Gastroesophageal sphincter (tissue), 4 donors: ENCODE measurements at regions not wholly inside any gene's neighbourhood (a gene's known extent, or its start where the extent isn't known, plus 50 kb on each side); places are given as distances from the start of the nearest gene placed in this dataset.

Source experiments
- ATAC-seq: fragments of 150-250 bp; one replicate; pipeline ENCODE4 v1.9.1; 2016; ENCODE audit warnings: mild to moderate bottlenecking, moderate library complexity
- H3K27ac ChIP-seq, 4 donors: fragments of 200-600 bp; sonication (generic) in 3 of 4; 1 replicate in 3 of 4; 2 replicates in 1 of 4; pipeline ENCODE4 v1.5.1; 2016 to 2019
- H3K27me3 ChIP-seq: fragments of 200-600 bp; sonication (generic); one replicate; pipeline ENCODE4 v1.5.1; 2019
- H3K36me3 ChIP-seq, 2 donors: fragments of 200-600 bp; sonication (generic); one replicate each; pipeline ENCODE4 v1.5.1; 2019; ENCODE audit warnings: control low read depth in 1 of 2
- H3K4me1 ChIP-seq, 3 donors: fragments of 200-600 bp; sonication (generic); 1 replicate in 2 of 3; 2 replicates in 1 of 3; pipeline ENCODE4 v1.5.1; 2016 to 2019; ENCODE audit warnings: control low read depth in 2 of 3
- H3K4me3 ChIP-seq, 2 donors: fragments of 200-600 bp; sonication (generic); one replicate each; pipeline ENCODE4 v1.5.1; 2019; ENCODE audit warnings: mild to moderate bottlenecking in 1 of 2, moderate library complexity in 1 of 2
- H3K9me3 ChIP-seq, 3 donors: fragments of 200-600 bp; sonication (generic); one replicate each; pipeline ENCODE4 v1.5.1; 2017 to 2019; ENCODE audit warnings: control low read depth in 2 of 3
- EP300 ChIP-seq: sonication (generic); formaldehyde crosslinking; IDR thresholded peaks from one replicate; pipeline ENCODE4 v1.6.1; 2017; ENCODE audit warnings: antibody characterized with exemption, mild to moderate bottlenecking
- POLR2A ChIP-seq, 2 donors: fragments of 450-650 bp; IDR thresholded peaks; one replicate each; pipeline ENCODE4 v1.6.1; 2017; ENCODE audit warnings: antibody characterized with exemption in 2 of 2, mild to moderate bottlenecking in 2 of 2, moderate library complexity in 1 of 2
- POLR2AphosphoS5 ChIP-seq: sonication (generic); formaldehyde crosslinking; IDR thresholded peaks from one replicate; pipeline ENCODE4 v1.6.1; 2017; ENCODE audit warnings: antibody characterized with exemption
- WGBS, 2 donors: methylation state at CpG; one replicate each; pipeline ENCODE4 v1.1.5; 2018; ENCODE audit warnings: low coverage in 1 of 2; 5-methylcytosine and 5-hydroxymethylcytosine counted together
- TF ChIP-seq, protein P1 (sequence below), 4 experiments: fragments of 200-600 bp in 2 of 4; fragments of 450-650 bp in 2 of 4; sonication (generic) in 1 of 4; IDR thresholded peaks; one replicate each; pipeline ENCODE4 v1.5.1; 2017 to 2019; ENCODE audit warnings: antibody characterized with exemption in 4 of 4, mild to moderate bottlenecking in 2 of 4, moderate library complexity in 2 of 4

DNA sequence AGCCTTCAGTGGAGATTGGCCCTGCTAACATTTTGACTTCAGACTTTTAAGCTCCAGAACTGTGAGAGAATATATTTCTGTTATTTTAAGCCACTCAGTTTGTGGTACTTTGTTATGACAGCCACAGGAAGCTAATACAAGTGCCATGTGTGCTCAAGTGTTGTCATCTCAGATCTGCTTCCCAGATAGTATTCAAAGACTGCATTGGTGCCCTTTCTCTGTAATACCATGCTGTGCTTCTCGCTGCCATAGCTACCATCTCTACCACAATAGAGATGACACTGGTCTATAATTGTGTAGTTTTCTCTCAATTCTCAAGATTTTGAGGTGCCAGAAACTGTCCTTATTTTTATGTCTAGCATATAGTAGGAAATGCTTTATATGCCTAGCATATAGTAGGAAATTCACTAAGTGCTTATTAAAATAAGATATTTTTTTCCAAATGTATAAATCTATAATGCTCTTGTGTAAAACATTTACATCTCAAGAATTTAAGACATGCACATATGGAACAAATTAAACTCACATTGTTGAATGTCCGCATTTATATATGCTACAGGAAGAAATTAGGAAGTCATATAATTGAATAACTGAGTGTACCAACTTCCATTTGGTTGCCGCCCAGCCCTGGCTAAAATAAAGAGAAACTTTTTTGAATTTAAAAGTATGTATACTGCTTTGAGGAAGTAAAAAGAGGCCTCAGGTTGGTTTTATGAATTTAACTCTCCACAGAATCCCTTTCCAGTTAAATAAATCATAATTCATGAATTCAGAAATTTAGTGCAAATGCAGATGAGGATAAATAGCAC lies 77.6 kb downstream of the TPBG start:
- no peak overlapping the region for H3K27ac ChIP-seq
- H3K9me3 ChIP-seq: no peaks in the 10 kb centered on the region
- H3K36me3 ChIP-seq: no peaks in the 10 kb centered on the region
- H3K27me3 ChIP-seq: no peaks in the 10 kb centered on the region
- no peak overlapping the region for H3K4me3 ChIP-seq
- ATAC-seq: no peak
- WGBS, 2 donors: 71 to 89% methylated on average over 3 of the region's 3 CpGs
- TF ChIP-seq EP300: no peak
- TF ChIP-seq, protein P1, sequence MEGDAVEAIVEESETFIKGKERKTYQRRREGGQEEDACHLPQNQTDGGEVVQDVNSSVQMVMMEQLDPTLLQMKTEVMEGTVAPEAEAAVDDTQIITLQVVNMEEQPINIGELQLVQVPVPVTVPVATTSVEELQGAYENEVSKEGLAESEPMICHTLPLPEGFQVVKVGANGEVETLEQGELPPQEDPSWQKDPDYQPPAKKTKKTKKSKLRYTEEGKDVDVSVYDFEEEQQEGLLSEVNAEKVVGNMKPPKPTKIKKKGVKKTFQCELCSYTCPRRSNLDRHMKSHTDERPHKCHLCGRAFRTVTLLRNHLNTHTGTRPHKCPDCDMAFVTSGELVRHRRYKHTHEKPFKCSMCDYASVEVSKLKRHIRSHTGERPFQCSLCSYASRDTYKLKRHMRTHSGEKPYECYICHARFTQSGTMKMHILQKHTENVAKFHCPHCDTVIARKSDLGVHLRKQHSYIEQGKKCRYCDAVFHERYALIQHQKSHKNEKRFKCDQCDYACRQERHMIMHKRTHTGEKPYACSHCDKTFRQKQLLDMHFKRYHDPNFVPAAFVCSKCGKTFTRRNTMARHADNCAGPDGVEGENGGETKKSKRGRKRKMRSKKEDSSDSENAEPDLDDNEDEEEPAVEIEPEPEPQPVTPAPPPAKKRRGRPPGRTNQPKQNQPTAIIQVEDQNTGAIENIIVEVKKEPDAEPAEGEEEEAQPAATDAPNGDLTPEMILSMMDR (IDR thresholded peaks at IDR 0.05): no peak
- no peak for TF ChIP-seq POLR2AphosphoS5
- TF ChIP-seq POLR2A (IDR thresholded peaks at IDR 0.05): no peak
- no peaks in the 10 kb centered on the region for H3K4me1 ChIP-seq

DNA sequence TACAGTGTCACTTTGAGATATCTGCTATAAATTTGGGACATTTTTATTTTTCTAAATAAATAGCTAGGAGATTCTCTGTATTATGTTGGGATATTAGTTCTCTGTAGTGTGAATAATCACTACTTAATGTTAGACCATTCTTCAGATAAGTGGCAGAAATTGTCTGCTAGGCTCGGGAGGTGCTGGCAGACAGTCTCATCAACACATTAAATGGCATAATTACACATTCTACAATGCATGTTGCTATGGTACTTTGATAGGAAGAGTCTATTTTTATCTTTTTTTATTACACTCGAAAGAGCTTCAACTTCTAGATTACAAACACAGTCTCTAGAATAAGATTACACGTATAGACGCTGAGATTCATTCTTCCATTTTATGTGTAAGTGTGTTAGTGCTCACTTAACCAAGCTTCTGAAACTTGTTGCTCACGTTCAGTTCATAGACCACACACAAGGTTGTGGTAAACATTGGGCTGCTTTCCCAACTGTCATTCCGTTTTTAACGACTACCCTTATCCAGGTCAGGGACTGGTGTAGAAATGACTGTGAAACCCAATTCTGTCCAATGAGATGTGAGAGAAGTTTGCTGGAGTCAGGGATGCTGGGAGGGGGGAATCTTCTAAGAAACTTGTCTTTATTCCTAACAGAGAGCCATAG lies 78.6 kb downstream of the TPBG start:
- TF ChIP-seq, protein P1 (IDR thresholded peaks at IDR 0.05): no peak
- TF ChIP-seq POLR2A (IDR thresholded peaks at IDR 0.05) (no peak), EP300 (no peak), POLR2AphosphoS5 (no peak)
- 58 to 77% methylated on average over 5 to 7 of the region's 7 CpGs for WGBS, 2 donors

DNA sequence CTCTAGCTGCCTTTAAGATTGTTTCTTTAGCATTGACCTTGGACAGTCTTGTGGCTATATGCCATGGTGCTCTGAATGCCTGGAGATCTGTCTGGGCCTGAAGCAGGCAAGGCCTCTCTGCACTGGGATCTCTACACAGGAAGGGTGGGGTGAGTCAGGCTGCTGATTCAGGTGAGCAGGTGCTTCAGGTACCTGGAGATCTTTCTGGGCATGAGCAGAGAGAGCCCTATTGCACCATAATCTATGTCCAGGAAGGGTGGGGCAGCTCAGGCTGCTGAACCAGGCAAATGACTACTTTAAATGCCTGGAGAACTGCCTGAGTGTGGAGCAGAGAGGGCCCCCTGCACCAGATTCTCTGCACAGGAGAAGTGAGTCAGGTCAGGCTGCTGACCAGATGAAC lies 94.5 kb downstream of the TPBG start:
- no peak overlapping the region for H3K27ac ChIP-seq
- H3K36me3 ChIP-seq: no peaks in the 10 kb centered on the region
- no peak overlapping the region for H3K4me3 ChIP-seq
- H3K27me3 ChIP-seq: no peaks in the 10 kb centered on the region
- no peaks in the 10 kb centered on the region for H3K4me1 ChIP-seq
- peaks cover 0 to 11% (median 0%) of the 10 kb centered on the region in 3 donors for H3K9me3 ChIP-seq
- no peak for ATAC-seq
- TF ChIP-seq POLR2AphosphoS5: no peak
- no peak for TF ChIP-seq EP300
- TF ChIP-seq, protein P1 (IDR thresholded peaks at IDR 0.05): no peak
- TF ChIP-seq POLR2A (IDR thresholded peaks at IDR 0.05): no peak

More for the DNA sequence above, 78.6 kb downstream of the TPBG start:
- Histone ChIP-seq H3K4me3 (no peak overlapping the region), H3K27me3 (no peaks in the 10 kb centered on the region), H3K27ac (no peak overlapping the region), H3K4me1 (no peaks in the 10 kb centered on the region), H3K9me3 (no peaks in the 10 kb centered on the region), H3K36me3 (no peaks in the 10 kb centered on the region)
- no peak for ATAC-seq

DNA sequence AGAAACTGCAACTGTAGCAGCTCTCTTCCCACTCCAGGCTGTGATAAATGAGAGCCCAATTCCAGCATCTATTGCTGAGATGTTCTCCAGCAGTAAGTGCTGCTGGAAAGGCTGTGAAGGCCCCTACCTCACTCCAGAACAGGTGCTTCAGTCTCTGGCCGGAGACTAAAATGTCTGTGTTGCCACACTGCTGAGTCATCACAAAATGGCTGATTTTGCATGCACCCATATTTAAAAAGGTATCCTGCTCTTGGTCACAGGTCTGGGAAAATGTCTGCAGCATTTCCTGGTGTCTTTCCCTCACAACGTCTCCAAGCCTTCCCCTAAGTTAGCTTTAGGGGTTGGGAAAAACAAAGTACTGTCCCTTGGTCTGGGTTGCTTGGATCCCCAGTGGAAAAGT lies 95.1 kb downstream of the TPBG start:
- no peak overlapping the region for H3K27ac ChIP-seq
- TF ChIP-seq EP300 (no peak), POLR2AphosphoS5 (no peak), POLR2A (IDR thresholded peaks at IDR 0.05) (no peak)
- TF ChIP-seq, protein P1 (IDR thresholded peaks at IDR 0.05): no peak
- H3K4me3 ChIP-seq: no peak overlapping the region
- H3K36me3 ChIP-seq: no peaks in the 10 kb centered on the region
- H3K9me3 ChIP-seq: peaks cover 0 to 11% (median 0%) of the 10 kb centered on the region in 3 donors
- ATAC-seq: no peak
- H3K27me3 ChIP-seq: no peaks in the 10 kb centered on the region
- no peaks in the 10 kb centered on the region for H3K4me1 ChIP-seq
- WGBS, 2 donors: 83% methylated on average over 1 of the region's 2 CpGs; no CpG with 5 or more reads in 1 of the 2 donors

DNA sequence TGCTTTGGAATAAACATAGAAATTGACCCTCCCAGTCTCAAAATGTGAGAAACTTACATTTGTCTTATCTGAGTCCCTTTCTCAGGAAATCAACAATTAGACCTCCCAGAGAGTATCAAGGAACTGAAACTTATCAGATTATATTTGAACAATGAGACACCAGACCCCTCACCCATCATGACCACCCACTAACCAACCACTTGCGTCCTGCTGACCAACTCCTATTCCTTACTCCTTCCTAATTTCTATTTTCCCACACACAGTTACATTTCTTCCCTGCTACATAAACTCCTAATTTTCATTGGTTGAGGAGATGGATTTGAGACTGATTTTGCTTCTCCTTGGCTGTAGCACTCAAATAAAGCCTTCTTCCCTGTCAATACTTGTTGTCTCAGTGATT lies 97.9 kb downstream of the TPBG start:
- ATAC-seq: no peak
- Histone ChIP-seq H3K9me3 (no peaks in the 10 kb centered on the region), H3K27ac (no peak overlapping the region), H3K36me3 (no peaks in the 10 kb centered on the region), H3K4me1 (no peaks in the 10 kb centered on the region), H3K4me3 (no peak overlapping the region), H3K27me3 (no peaks in the 10 kb centered on the region)
- TF ChIP-seq POLR2AphosphoS5: no peak
- TF ChIP-seq POLR2A (IDR thresholded peaks at IDR 0.05): no peak
- no peak for TF ChIP-seq EP300
- TF ChIP-seq, protein P1 (IDR thresholded peaks at IDR 0.05): no peak
- WGBS, 2 donors: 50 to 89% methylated on average over 1 of the region's 1 CpG
